ENCODE measurements at regions not wholly inside any gene's neighbourhood (a gene's known extent, or its start where the extent isn't known, plus 50 kb on each side); places are given as distances from the start of the nearest gene placed in this dataset.
"Not testable (repeated sequence)": the region's sequence is repeated elsewhere in the genome, so short reads cannot be mapped to it uniquely, and the experiment has no call there.

DNA sequence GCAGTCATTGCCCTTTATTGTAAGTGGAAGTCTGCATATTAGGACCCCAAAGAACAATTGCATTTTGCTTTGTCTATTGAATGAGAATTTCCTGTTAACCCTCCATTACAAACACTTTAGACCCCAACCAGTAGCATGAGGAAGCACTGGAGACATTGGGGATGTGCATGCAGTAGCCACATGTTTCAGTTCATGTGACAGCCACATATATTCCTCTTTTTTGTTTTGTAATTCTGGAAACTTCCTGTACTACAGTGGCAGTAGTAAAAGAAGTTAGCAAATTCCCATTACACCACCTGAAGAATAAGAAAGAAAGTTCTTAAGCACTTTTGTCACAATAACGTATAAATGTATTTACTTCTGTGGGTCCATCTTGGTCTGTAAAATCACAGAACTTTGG, 281.1 kb upstream of the SLC14A2 start:
- no peak overlapping the region for H3K27ac ChIP-seq
- H3K4me3 ChIP-seq: no peak overlapping the region
- H3K4me1 ChIP-seq (replicated peaks in 1 of 2): peaks cover 4 to 7% of the 10 kb centered on the region in 2 donors
- no peak for ATAC-seq (replicated peaks in 6 of 8)
- 40 to 100% (median 92%) methylated on average over 1 of the region's 1 CpG; no CpG with 5 or more reads in 2 of the 10 experiments for WGBS, 10 experiments
- in situ Hi-C loops (cut with MboI; ENCODE audit: low pct_unique_long_range_greater_than_20kb in 2 of 9, low sequenced_read_pairs in 9 of 9, unreplicated experiment in 9 of 9): no loop called here

DNA sequence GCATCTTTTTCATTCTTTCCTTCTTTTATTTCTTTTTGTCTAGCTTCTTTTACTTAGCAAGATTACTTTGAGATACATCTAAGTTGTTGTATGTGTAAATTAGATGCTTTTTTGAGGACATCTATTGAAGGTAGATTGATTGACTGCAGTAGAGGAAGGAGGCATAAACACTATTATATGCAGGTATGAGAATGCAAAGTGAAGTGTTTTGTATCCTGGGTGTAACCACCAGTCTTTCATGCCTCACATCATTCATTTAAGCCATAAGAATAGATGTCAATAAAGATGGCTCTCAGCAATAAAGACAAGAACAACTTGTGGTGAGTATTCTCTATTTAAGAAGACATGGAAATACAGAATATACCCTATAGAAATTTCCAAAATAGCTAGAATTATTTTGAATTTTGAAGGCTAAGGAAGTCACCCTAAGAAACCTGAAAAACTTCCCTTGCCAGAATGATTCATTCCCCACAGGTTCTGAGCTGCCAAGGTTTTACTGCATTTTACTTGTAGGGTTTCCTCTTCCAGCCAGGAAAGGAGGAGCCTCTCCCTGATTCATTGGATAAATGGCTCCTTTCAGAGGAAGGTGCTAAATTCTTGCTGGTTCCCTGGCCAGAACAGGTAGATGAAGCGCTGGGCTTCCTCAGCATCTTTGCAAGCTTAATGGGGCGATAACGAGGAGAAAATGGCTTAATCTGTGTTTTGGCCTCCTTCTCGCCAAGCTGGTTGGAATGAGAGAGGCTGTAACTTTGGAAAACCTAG, 279.8 kb upstream of the SLC14A2 start:
- WGBS, 10 experiments: 60 to 100% (median 92%) methylated on average over 1 to 4 of the region's 4 CpGs; no CpG with 5 or more reads in 2 of the 10 experiments
- no peak overlapping the region for H3K4me3 ChIP-seq
- in situ Hi-C loops (cut with MboI; ENCODE audit: low pct_unique_long_range_greater_than_20kb in 2 of 9, low sequenced_read_pairs in 9 of 9, unreplicated experiment in 9 of 9): no loop called here
- peak in 2 of 8 experiments; percentile 86 to 91 for ATAC-seq (replicated peaks in 6 of 8)
- peaks cover 4 to 7% of the 10 kb centered on the region in 2 donors for H3K4me1 ChIP-seq (replicated peaks in 1 of 2)
- H3K27ac ChIP-seq: no peak overlapping the region

DNA sequence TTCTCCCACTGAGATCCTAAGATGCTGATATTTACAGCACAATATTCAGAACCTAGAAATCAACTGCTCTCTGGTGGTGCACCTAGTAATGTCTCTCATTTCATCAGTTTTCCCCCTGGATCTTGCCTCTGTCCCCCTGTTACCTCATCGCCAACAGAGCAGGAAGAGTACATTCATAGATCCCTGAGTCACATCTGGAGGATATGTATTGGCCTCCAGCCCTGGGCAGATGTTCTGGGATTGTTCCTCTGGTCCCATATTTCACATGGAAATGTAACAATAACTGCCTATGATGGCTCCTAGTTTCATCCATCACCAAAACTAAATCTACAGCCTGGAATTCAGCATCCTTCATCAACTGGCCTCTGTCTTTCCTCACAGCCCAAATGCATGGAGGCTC, 278.8 kb upstream of the SLC14A2 start:
- in situ Hi-C loops (cut with MboI; ENCODE audit: low pct_unique_long_range_greater_than_20kb in 2 of 9, low sequenced_read_pairs in 9 of 9, unreplicated experiment in 9 of 9): no loop called here
- no peak overlapping the region for H3K27ac ChIP-seq
- ATAC-seq (replicated peaks in 6 of 8): no peak
- no peak overlapping the region for H3K4me3 ChIP-seq
- peaks cover 4 to 7% of the 10 kb centered on the region in 2 donors for H3K4me1 ChIP-seq (replicated peaks in 1 of 2)
- WGBS, 10 experiments: 0 to 80% (median 67%) methylated on average over 1 of the region's 1 CpG; no CpG with 5 or more reads in 5 of the 10 experiments

DNA sequence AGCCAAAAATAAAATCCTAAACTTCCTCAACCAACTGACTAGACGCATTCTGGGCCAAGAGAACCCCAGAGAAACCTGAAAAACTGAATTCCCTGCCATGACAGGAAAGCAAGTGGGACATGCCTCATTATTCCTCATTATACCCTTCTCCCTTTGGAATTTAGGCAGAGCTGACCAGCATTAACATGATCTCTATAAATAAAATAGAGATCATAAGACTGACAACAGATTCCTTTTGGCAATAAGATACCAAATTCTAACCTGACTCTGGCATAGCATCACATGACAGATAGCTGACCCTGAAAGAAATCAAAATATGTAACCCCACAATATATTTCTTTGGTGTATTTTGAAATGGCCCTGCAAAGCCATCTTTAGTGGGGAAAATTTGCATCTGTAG, 277.8 kb upstream of the SLC14A2 start:
- in situ Hi-C loops (cut with MboI; ENCODE audit: low pct_unique_long_range_greater_than_20kb in 2 of 9, low sequenced_read_pairs in 9 of 9, unreplicated experiment in 9 of 9): no loop called here
- ATAC-seq (replicated peaks in 6 of 8): no peak
- H3K4me1 ChIP-seq (replicated peaks in 1 of 2): peaks cover 3 to 7% of the 10 kb centered on the region in 2 donors
- 0 to 100% (median 100%) methylated on average over 1 of the region's 1 CpG; no CpG with 5 or more reads in 5 of the 10 experiments for WGBS, 10 experiments
- H3K4me3 ChIP-seq: no peak overlapping the region
- no peak overlapping the region for H3K27ac ChIP-seq

DNA sequence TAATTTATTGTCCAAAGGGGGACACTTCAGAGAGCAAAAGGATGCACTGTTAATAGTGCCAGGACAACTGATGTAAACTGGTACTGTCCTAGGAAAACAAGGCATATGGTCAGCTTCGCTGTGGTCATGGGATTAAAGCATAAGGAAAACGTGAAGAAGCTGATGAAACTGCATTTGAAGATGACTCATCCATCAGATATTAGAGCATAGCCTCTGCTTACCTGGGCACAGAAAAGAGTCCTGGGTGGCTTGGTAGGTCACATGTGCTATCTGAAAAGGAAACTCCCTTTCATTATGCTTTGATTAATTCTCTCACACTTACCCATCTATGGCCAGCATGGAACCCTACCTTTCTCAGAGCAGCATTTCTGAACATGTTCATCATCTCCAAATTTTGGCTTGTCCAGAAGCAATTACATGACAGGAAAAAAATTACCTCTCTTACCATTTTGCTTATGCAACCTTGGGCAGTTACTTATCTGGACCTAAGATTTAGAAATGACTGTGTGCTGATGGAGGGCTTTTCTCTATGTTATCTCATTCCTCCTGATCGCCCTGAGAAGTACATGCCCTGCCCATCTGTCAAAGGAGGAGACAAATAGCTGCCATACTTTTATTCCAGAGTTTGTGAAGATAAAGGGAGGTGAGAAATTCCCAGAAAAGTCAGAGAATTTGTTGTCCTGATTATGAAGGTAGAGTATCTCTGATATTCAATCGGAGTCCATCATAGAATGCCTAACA, 275.3 kb upstream of the SLC14A2 start:
- 44 to 100% (median 83%) methylated on average over 1 to 4 of the region's 4 CpGs; no CpG with 5 or more reads in 2 of the 10 experiments for WGBS, 10 experiments
- in situ Hi-C loops (cut with MboI; ENCODE audit: low pct_unique_long_range_greater_than_20kb in 2 of 9, low sequenced_read_pairs in 9 of 9, unreplicated experiment in 9 of 9): no loop called here
- Histone ChIP-seq H3K4me3 (no peak overlapping the region), H3K27ac (no peak overlapping the region), H3K4me1 (replicated peaks in 1 of 2) (no peaks in the 10 kb centered on the region)
- ATAC-seq (replicated peaks in 6 of 8): peak in 4 of 8 experiments; percentile 26 to 67 (median 38)

DNA sequence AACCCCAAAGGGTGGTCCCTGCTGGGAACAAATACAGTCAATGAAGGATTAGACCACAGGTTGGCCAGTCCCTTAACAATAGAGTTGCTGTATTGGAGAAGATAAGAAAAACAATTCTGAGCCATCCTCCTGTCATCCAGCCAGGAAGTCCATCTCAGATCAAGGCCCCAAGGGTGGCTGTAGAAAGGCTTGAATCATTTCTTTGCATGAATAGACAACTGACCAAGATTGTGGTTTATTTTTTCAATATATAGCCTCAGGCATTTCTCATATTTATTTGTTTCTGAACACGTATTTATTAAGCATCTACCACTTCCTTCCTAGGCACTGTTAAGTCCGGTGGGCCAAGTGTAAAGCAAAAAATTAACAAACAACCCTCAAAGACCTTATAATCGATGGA, 274.4 kb upstream of the SLC14A2 start:
- no peak overlapping the region for H3K4me3 ChIP-seq
- no peak overlapping the region for H3K27ac ChIP-seq
- H3K4me1 ChIP-seq (replicated peaks in 1 of 2): no peaks in the 10 kb centered on the region
- WGBS, 10 experiments: 41 to 94% (median 70%) methylated on average over 1 to 3 of the region's 3 CpGs; no CpG with 5 or more reads in 1 of the 10 experiments
- in situ Hi-C loops (cut with MboI; ENCODE audit: low pct_unique_long_range_greater_than_20kb in 2 of 9, low sequenced_read_pairs in 9 of 9, unreplicated experiment in 9 of 9): no loop called here
- ATAC-seq (replicated peaks in 6 of 8): peak in 1 of 8 experiments; percentile 39

DNA sequence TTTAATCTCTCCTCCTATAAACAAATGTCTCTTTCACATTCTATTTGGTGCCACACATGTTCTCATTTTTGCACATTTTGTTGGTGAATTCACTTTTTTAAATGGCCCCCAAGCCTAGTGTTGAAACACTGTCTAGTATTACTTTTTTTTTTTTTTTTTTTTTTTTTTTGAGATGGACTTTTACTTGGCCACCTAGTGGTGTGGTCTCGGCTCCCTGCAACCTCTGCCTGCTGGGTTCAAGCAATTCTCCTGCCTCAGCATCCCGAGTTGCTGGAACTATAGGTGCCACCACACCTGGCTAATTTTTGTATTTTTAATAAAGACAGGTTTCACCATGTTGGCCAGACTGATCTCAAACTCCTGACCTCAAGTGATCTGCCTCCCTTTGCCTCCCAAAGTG, 273.8 kb upstream of the SLC14A2 start:
- WGBS, 10 experiments: 0 to 83% (median 20%) methylated on average over 1 to 2 of the region's 2 CpGs; no CpG with 5 or more reads in 4 of the 10 experiments
- no peak overlapping the region for H3K4me3 ChIP-seq
- ATAC-seq (replicated peaks in 6 of 8): no peak
- H3K4me1 ChIP-seq (replicated peaks in 1 of 2): no peaks in the 10 kb centered on the region
- in situ Hi-C loops (cut with MboI; ENCODE audit: low pct_unique_long_range_greater_than_20kb in 2 of 9, low sequenced_read_pairs in 9 of 9, unreplicated experiment in 9 of 9): no loop called here
- H3K27ac ChIP-seq: no peak overlapping the region

DNA sequence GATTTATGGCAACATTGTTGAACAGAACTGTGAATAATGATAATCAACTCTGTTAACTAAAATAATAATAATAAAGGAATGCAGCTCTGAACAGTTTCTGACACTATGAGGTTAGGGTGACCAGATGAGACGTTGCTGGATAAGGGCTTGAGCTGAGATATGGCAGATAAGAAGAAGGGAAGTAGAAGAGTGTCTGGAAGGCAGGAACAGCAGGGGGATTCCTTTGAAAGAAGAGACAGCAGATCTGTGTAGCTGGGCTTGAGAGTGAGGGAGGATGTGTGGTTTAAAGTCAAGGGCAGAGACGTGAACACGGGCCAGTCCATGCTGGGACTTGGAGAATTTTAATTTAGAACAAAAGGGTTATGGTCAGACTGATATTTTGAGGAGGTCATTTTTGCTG, 273.1 kb upstream of the SLC14A2 start:
- Histone ChIP-seq H3K4me3 (no peak overlapping the region), H3K27ac (no peak overlapping the region), H3K4me1 (replicated peaks in 1 of 2) (no peaks in the 10 kb centered on the region)
- in situ Hi-C loops (cut with MboI; ENCODE audit: low pct_unique_long_range_greater_than_20kb in 2 of 9, low sequenced_read_pairs in 9 of 9, unreplicated experiment in 9 of 9): no loop called here
- WGBS, 10 experiments: 20 to 100% (median 79%) methylated on average over 1 to 3 of the region's 3 CpGs; no CpG with 5 or more reads in 3 of the 10 experiments
- ATAC-seq (replicated peaks in 6 of 8): no peak

DNA sequence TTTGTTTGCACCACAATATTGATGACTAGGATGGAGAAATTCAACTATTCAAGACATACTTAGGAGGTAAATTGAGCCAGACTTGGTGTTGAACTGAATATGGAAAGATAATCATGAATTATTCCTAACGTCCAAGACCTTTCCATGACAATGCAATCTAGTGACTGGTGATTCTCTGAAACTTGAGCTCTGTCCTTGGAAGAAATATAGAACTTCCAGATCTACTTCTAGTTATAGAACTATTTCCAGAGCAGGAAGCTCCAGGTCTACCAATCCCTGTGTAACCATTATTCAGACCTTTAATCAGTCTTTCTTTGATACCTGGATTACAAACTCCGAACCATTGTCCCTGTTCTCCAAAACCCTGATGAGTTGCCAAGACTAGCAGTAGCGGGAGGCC, 272.6 kb upstream of the SLC14A2 start:
- in situ Hi-C loops (cut with MboI; ENCODE audit: low pct_unique_long_range_greater_than_20kb in 2 of 9, low sequenced_read_pairs in 9 of 9, unreplicated experiment in 9 of 9): no loop called here
- ATAC-seq (replicated peaks in 6 of 8): no peak
- Histone ChIP-seq H3K4me3 (no peak overlapping the region), H3K27ac (no peak overlapping the region), H3K4me1 (replicated peaks in 1 of 2) (no peaks in the 10 kb centered on the region)
- WGBS, 10 experiments: 33 to 100% (median 87%) methylated on average over 1 to 3 of the region's 3 CpGs; no CpG with 5 or more reads in 2 of the 10 experiments

DNA sequence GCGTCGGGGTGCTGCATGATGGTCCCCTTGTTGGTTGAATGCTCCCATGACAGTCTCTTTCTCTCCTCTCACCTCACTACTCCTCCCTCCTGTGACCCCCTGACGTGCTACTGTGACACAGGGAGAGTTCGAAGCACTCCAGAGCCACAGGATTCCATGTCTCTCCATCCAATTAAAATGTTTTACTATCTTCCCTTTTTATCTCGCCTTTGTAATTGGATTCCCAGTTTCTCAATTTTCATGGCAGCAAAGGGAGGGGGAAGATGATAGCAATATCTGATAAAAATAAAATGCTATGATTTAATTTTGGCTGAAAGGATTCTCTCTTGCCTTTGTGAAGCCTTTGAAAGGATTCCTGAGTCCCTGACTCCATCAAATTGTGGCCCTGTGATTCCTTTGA, 271.9 kb upstream of the SLC14A2 start:
- no peak for ATAC-seq (replicated peaks in 6 of 8)
- WGBS, 10 experiments: 41 to 100% (median 84%) methylated on average over 1 to 5 of the region's 5 CpGs; no CpG with 5 or more reads in 4 of the 10 experiments
- in situ Hi-C loops (cut with MboI; ENCODE audit: low pct_unique_long_range_greater_than_20kb in 2 of 9, low sequenced_read_pairs in 9 of 9, unreplicated experiment in 9 of 9): no loop called here
- Histone ChIP-seq H3K27ac (no peak overlapping the region), H3K4me1 (replicated peaks in 1 of 2) (no peaks in the 10 kb centered on the region), H3K4me3 (no peak overlapping the region)

DNA sequence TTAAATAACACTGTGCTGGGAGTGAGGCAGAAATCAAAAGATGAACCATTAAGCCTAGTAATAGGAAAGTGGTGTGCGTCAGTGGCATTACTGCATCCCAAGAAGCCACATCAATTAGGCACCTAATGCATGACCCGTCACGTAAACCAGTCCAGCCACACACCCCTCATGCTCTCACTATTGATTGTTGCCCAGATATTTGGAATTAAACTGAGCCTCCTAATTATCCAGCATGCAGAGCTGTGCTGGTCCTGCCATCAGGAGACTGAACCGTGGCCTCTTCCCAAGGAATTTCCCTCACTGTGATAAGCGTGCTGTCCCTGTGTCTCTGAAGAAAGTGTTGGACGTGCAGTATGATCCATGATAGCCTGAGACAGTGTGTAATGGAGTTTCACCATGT, 270.6 kb upstream of the SLC14A2 start:
- in situ Hi-C loops (cut with MboI; ENCODE audit: low pct_unique_long_range_greater_than_20kb in 2 of 9, low sequenced_read_pairs in 9 of 9, unreplicated experiment in 9 of 9); H3K27ac ChIP-seq; H3K4me3 ChIP-seq; H3K4me1 ChIP-seq (replicated peaks in 1 of 2): not testable (repeated sequence)
- peak in 4 of 8 experiments; percentile 43 to 68 (median 53) for ATAC-seq (replicated peaks in 6 of 8)
- 73 to 98% (median 88%) methylated on average over 1 to 6 of the region's 6 CpGs; no CpG with 5 or more reads in 6 of the 10 experiments for whole genome bisulfite sequencing, 10 experiments

DNA sequence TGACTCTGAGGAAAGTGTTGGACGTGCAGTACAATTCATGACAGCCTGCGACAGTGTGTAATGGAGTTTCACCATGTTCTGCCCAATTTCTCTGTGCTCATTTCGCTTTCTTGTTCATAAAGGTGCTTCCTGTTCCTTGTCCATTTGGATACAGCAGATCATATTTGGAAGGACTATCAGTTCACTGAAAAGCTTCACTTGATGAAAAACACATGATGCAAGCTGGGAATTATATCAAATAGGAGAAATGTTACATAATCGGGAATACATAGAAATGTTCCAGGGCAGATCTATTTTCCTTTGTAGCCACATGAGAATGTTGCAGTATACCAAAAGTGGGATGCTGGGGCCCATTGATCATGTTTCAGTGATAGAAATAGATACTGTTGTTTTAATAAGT, 266.3 kb upstream of the SLC14A2 start:
- in situ Hi-C loops (cut with MboI; ENCODE audit: low pct_unique_long_range_greater_than_20kb in 2 of 9, low sequenced_read_pairs in 9 of 9, unreplicated experiment in 9 of 9): no loop called here
- Histone ChIP-seq H3K4me3 (no peak overlapping the region), H3K27ac (peak overlapping the region in 1 of 2 donors; percentile 83), H3K4me1 (replicated peaks in 1 of 2) (peaks cover 12 to 38% of the 10 kb centered on the region in 2 donors)
- no peak for ATAC-seq (replicated peaks in 6 of 8)
- WGBS, 10 experiments: 11 to 100% (median 88%) methylated on average over 1 to 4 of the region's 4 CpGs

DNA sequence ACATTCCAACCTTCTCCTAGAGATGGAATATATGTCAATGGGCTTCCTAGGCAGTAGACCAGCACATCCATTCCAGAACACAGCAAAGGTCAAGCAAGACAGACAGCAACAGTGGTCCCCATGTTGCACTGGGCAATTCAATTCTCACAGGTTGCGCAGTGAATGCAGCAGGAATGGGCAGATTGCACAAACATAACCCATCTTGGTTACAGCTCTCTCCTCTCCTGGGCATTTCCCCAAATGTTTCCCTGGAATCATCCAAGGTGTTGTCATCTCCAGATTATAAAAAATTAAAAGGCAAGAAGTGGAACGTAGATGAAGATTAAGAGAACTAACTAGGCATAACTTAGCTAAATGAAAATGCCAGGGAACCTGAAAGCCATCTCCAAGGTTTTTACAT, 265.8 kb upstream of the SLC14A2 start:
- in situ Hi-C loops (cut with MboI; ENCODE audit: low pct_unique_long_range_greater_than_20kb in 2 of 9, low sequenced_read_pairs in 9 of 9, unreplicated experiment in 9 of 9): no loop called here
- peak overlapping the region in 1 of 2 donors; percentile 83 for H3K27ac ChIP-seq
- WGBS, 10 experiments: 43 to 100% (median 83%) methylated on average over 1 to 2 of the region's 2 CpGs; no CpG with 5 or more reads in 1 of the 10 experiments
- peaks cover 12 to 42% of the 10 kb centered on the region in 2 donors for H3K4me1 ChIP-seq (replicated peaks in 1 of 2)
- ATAC-seq (replicated peaks in 6 of 8): no peak
- no peak overlapping the region for H3K4me3 ChIP-seq
